HG03175 (cell line): ENCODE measurements at regions not wholly inside any gene's neighbourhood (a gene's known extent, or its start where the extent isn't known, plus 50 kb on each side); places are given as distances from the start of the nearest gene placed in this dataset.

Source experiments
- ATAC-seq: cut with Tn5 transposase; IDR thresholded peaks from one replicate; pipeline ENCODE4 v1.9.1; 2021; ENCODE audit warnings: mild to moderate bottlenecking, moderate library complexity; ENCODE audit not compliant: unreplicated experiment

- no peak for ATAC-seq
Observed at GRCh38 chr14:30292541-30292940, 266.4 kb upstream of the G2E3 start.

- ATAC-seq: no peak
Observed at GRCh38 chr14:30295980-30296379, 263.0 kb upstream of the G2E3 start.

GRCh38 chr14:30296931-30297405, 262.0 kb upstream of the G2E3 start:
- no peak for ATAC-seq

DNA sequence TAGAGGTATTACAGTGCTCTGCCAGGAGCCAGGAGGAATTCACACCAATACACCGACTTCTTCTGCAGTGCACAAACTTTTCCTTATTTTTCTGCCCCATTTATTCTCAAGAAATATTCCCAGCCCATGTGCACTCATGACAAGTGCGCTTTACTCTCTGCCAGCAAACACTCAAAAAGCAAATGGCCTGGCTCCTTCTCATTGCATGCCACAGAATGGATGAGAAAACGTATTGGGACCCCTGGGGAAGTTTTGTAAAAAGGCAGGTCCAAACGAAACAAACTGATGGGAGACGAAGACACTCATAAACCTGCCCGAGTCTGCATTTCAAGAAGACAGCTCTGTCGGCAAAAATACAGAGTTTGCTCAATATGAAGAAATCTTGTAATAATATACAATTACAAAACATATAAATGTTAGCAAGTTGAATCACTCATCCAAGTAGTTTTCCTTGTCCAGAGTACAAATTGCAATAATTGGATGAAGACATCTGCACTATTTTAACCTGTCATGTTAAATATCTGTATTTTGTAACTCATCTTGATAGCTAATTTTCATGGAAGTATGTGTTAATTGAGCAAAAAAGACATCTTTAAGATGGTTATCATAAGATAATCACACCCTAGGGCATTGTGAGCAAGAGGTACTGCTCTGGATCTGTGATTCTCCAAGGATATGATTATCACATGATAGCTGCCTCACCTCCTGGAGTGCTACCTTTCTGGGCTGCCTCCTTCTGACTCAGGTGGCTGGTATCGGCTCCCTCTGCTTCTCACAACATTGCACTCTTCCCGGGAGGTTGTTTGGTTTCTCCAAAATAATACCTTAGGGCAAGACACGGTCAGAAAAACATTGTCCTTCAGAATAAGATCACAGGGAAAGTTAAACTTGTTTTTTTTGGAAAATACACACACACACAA, 260.8 kb upstream of the G2E3 start:
- ATAC-seq: no peak

- ATAC-seq: no peak
Observed at GRCh38 chr14:30299915-30300314, 259.0 kb upstream of the G2E3 start.

- ATAC-seq: no peak
Observed at GRCh38 chr14:30303350-30303749, 255.6 kb upstream of the G2E3 start.

GRCh38 chr14:30305346-30305745, 253.6 kb upstream of the G2E3 start:
- ATAC-seq: no peak

DNA sequence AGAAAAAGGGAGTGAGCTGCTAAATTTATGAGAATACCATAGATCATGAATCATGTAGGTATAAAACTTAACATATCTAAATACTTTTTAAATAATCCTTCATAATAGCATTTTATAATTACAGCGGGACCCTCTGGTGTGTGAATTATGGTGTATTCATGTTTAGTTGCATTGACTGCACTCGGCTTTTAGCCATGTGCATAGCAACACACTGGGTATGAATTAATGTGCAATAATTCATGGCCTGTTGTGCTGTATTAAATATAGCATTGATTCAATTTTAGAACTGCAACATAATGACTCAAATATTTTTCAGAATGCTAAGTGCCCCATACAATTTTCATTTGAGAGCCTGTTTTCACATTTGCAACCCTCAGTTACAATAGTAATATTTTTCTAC, 249.6 kb upstream of the G2E3 start:
- ATAC-seq: no peak

- ATAC-seq: no peak
Observed at GRCh38 chr14:30312214-30312613, 246.7 kb upstream of the G2E3 start.

DNA sequence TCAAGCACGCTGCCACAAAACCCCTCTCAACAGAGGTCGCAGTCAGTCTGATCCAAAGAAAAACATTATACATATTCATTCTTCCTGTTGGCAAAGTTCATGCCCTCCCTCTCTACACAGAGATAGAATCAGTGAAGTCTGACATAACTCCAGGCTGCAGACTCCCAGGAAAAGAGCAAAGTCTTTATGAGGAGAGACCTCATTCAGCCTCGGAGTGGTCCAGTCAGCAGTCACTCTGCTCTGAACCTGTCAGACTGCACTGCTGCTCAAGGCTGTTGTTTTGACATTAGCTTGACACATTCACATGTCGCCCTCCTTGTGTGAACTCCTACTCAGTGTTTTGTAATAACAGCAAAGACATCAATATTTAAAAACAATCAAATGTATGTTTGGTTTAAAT, 241.2 kb upstream of the G2E3 start:
- no peak for ATAC-seq

- ATAC-seq: no peak
Observed at GRCh38 chr14:30322819-30323218, 236.1 kb upstream of the G2E3 start.

DNA sequence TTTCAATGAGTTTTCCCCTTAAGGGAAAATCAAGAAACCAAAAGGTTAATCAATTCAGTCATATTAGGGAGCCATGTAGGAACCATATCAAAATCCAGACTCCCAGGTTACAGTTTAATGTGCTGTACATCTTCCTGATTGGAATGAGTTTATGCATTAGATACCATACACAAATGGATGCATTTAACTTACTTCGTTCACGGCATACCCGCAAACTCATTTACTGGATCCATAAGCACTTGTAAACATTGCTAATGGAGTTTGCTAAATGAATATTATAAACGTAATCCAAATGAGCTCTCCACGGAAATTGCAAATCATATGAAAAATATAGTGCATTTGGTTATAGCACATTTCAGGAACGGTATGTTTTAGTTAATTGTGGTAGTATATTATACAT, 228.9 kb upstream of the G2E3 start:
- ATAC-seq: no peak

- no peak for ATAC-seq
Observed at GRCh38 chr14:30330445-30330844, 228.5 kb upstream of the G2E3 start.

DNA sequence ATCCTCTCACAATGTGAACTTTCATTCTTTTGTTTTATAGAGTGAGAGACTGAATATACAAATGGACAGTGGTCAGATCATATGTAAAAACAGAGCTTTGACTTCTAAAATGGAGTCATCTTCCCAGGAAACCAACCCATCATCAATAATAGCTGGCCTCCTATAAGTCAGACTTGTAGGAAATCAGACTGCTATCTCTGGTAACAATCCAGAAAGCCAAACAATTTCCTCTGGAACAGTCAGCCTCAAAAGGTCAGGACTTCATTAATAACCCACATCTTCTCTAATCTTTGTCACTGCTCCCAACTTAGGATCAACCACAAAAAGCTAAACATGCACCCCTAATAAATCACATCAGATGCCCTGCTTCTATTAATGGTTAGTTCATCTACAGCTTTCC, 227.9 kb upstream of the G2E3 start:
- ATAC-seq: no peak

GRCh38 chr14:30332374-30332773, 226.6 kb upstream of the G2E3 start:
- ATAC-seq: no peak

- ATAC-seq: no peak
Observed at GRCh38 chr14:30333934-30334333, 225.0 kb upstream of the G2E3 start.

- ATAC-seq: no peak
Observed at GRCh38 chr14:30337456-30337855, 221.5 kb upstream of the G2E3 start.

- no peak for ATAC-seq
Observed at GRCh38 chr14:30339311-30339901, 219.6 kb upstream of the G2E3 start.

GRCh38 chr14:30340495-30340894, 218.5 kb upstream of the G2E3 start:
- ATAC-seq: no peak

DNA sequence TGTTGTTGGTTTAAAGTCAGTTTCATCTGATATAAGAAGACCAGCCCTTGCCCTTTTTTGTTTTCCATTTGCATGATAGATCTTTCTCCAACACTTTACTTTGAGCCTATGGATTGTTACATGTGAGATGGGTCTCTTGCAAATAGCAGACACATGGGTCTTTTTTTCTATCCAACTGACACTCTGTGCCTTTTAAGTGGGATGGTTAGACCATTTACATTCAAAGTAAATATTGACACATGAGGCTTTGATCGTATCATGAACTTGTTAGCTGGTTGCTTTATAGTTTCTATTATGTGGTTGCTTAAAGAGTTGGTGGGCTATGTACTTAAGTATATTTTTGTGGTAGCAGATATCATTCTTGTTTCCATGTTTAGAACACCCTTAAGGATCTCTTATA, 213.4 kb upstream of the G2E3 start:
- no peak for ATAC-seq

DNA sequence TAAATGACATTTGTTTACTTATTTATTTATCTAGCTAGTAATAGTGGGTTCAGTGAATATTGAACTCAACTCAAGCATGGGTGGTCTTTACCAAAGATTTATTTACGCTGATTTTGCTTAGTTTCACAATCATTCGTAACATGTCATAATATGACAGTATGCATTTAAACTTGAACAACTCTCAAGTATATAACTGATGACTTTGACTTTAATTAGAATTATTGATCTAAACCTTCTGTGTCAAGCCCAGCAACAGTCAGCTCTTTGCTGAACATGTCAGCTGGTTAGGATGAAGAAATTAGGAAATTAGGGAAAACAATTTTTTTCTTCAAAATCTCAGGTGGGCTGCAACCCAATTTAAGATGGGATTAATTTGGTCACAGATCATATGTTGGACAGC, 210.5 kb upstream of the G2E3 start:
- ATAC-seq: no peak

DNA sequence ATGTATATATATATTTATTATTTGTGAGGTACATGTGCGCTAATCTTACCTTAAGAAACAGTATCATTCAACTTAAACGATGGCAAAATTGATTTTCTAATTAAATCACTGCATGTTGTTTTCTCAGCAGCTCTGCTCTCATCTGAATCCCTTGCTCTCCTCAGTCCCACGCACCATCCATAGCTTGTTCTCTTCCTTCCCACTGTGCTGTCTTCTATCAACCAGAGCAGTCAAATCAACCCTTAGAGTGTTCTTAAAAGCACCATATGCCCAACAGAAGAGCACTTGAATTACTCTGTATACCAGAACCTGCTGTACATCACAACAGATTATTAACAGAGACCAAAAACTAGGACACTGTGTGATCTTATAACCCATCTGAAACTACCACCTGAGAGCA, 209.4 kb upstream of the G2E3 start:
- no peak for ATAC-seq
